ENCODE measurements at regions not wholly inside any gene's neighbourhood (a gene's known extent, or its start where the extent isn't known, plus 50 kb on each side); places are given as distances from the start of the nearest gene placed in this dataset.

DNA sequence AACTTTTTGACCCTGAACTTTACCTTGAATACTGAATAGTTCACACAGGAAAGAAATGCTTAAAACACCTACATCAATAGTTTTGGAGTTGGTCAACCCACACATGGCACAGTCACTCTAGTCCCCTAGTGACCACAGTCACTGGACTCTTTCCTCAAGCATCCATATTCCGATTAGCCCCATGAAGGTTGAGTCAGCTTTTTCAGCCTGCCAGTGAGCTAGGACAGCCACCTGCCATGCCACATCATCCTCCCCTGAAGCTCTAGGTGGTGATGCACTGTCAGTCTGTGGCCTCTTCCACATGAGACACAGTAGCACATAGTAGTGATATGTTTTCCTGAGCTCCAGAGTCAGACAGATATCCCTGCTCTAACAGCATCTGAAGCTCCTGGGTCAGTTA is 537.2 kb downstream of the XPNPEP1 start:
- TF ChIP-seq YY1 (IDR thresholded peaks at IDR 0.05): no peak
- no peak for TF ChIP-seq TAF1 (conservative IDR thresholded peaks at IDR 0.05)
- no peak for TF ChIP-seq FOXA2 (IDR thresholded peaks at IDR 0.05)
- no peak for TF ChIP-seq RXRA (IDR thresholded peaks at IDR 0.05)
- no peak for TF ChIP-seq EGR1 (IDR thresholded peaks at IDR 0.05; ENCODE audit: low read depth in 2 of 2)
- TF ChIP-seq, protein P1, sequence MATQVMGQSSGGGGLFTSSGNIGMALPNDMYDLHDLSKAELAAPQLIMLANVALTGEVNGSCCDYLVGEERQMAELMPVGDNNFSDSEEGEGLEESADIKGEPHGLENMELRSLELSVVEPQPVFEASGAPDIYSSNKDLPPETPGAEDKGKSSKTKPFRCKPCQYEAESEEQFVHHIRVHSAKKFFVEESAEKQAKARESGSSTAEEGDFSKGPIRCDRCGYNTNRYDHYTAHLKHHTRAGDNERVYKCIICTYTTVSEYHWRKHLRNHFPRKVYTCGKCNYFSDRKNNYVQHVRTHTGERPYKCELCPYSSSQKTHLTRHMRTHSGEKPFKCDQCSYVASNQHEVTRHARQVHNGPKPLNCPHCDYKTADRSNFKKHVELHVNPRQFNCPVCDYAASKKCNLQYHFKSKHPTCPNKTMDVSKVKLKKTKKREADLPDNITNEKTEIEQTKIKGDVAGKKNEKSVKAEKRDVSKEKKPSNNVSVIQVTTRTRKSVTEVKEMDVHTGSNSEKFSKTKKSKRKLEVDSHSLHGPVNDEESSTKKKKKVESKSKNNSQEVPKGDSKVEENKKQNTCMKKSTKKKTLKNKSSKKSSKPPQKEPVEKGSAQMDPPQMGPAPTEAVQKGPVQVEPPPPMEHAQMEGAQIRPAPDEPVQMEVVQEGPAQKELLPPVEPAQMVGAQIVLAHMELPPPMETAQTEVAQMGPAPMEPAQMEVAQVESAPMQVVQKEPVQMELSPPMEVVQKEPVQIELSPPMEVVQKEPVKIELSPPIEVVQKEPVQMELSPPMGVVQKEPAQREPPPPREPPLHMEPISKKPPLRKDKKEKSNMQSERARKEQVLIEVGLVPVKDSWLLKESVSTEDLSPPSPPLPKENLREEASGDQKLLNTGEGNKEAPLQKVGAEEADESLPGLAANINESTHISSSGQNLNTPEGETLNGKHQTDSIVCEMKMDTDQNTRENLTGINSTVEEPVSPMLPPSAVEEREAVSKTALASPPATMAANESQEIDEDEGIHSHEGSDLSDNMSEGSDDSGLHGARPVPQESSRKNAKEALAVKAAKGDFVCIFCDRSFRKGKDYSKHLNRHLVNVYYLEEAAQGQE (IDR thresholded peaks at IDR 0.05): no peak
- no peak for TF ChIP-seq SP1 (IDR thresholded peaks at IDR 0.05)
- no peak for TF ChIP-seq HNF4G (IDR thresholded peaks at IDR 0.05)
- TF ChIP-seq, protein P2, sequence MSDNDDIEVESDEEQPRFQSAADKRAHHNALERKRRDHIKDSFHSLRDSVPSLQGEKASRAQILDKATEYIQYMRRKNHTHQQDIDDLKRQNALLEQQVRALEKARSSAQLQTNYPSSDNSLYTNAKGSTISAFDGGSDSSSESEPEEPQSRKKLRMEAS (IDR thresholded peaks at IDR 0.05): no peak
- no peak for TF ChIP-seq JUND (IDR thresholded peaks at IDR 0.05)
- TF ChIP-seq RAD21 (IDR thresholded peaks at IDR 0.05): no peak
- H3K4me1 ChIP-seq (ENCODE audit: control insufficient read depth in 4 of 4, insufficient read depth in 4 of 4, low read length in 3 of 4): no peaks in the 10 kb centered on the region
- H3K27ac ChIP-seq (ENCODE audit: low read depth in 1 of 2, low read length in 2 of 2): no peak overlapping the region
- WGBS: 85% methylated on average over 1 of the region's 1 CpG
- H3K4me3 ChIP-seq (ENCODE audit: low read depth in 1 of 3, low read length in 3 of 3): no peak overlapping the region
- H3K9ac ChIP-seq (ENCODE audit: low read depth in 1 of 2, low read length in 2 of 2): no peak overlapping the region
- H3K9me3 ChIP-seq (ENCODE audit: control insufficient read depth in 4 of 4, low read length in 3 of 4): no peaks in the 10 kb centered on the region
- H3K27me3 ChIP-seq (ENCODE audit: control insufficient read depth in 4 of 4, insufficient read depth in 4 of 4, low read length in 3 of 4): no peaks in the 10 kb centered on the region
- DNase-seq (ENCODE audit: low spot score): no peak
- no peaks in the 10 kb centered on the region for H3K36me3 ChIP-seq (ENCODE audit: control insufficient read depth in 4 of 4, insufficient read depth in 3 of 4, low read depth in 1 of 4, low read length in 3 of 4)

DNA sequence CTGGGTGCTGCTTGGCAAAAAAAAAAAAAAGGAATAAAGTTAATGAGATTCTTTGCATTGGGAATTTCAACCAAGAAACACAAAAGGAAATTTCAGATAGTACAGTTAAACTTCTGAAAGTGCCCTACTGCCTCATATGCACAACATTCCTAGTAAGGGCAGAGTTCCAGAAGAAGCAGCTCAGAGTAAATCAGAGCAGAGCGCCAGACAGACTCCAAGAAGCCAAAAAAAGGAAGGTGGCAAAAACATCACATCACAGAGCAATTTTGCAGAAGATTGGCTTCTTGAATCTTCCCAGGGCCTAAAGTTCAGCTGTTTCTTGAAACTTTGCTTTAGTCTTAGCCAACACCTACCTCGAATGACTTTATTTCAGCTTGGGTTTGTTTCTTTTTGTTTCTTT is 544.1 kb downstream of the XPNPEP1 start:
- Histone ChIP-seq H3K4me3 (ENCODE audit: low read depth in 1 of 3, low read length in 3 of 3) (no peak overlapping the region), H3K9me3 (ENCODE audit: control insufficient read depth in 4 of 4, low read length in 3 of 4) (no peaks in the 10 kb centered on the region), H3K36me3 (ENCODE audit: control insufficient read depth in 4 of 4, insufficient read depth in 3 of 4, low read depth in 1 of 4, low read length in 3 of 4) (no peaks in the 10 kb centered on the region), H3K9ac (ENCODE audit: low read depth in 1 of 2, low read length in 2 of 2) (no peak overlapping the region), H3K4me1 (ENCODE audit: control insufficient read depth in 4 of 4, insufficient read depth in 4 of 4, low read length in 3 of 4) (no peaks in the 10 kb centered on the region), H3K27ac (ENCODE audit: low read depth in 1 of 2, low read length in 2 of 2) (no peak overlapping the region), H3K27me3 (ENCODE audit: control insufficient read depth in 4 of 4, insufficient read depth in 4 of 4, low read length in 3 of 4) (no peaks in the 10 kb centered on the region)
- no peak for DNase-seq (ENCODE audit: low spot score)
- WGBS: 79% methylated on average over 2 of the region's 2 CpGs
- TF ChIP-seq, protein P3, sequence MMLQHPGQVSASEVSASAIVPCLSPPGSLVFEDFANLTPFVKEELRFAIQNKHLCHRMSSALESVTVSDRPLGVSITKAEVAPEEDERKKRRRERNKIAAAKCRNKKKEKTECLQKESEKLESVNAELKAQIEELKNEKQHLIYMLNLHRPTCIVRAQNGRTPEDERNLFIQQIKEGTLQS (IDR thresholded peaks at IDR 0.05): no peak

DNA sequence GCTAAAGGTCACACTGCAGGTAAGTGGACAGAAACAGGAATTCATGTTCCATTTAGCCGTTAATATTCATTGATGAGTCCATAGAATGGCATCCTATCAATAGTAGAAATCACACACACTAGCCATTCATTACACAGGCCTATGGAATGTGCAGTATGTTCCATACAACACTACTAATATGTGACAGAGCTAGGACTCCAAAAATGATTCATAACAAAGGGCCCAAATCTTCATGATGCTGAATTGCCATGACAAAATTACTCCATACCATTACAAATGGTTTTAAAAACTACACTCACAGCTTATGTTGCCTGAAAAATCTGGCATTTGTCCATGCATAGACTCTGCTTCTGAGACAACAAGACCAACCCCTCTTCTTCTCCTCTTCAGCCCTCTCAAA is 549.1 kb downstream of the XPNPEP1 start:
- 80% methylated on average over 1 of the region's 1 CpG for WGBS
- DNase-seq (ENCODE audit: low spot score): no peak

More for the DNA sequence above, 549.1 kb downstream of the XPNPEP1 start:
- Histone ChIP-seq H3K4me3 (ENCODE audit: low read depth in 1 of 3, low read length in 3 of 3) (no peak overlapping the region), H3K9me3 (ENCODE audit: control insufficient read depth in 4 of 4, low read length in 3 of 4) (no peaks in the 10 kb centered on the region), H3K27ac (ENCODE audit: low read depth in 1 of 2, low read length in 2 of 2) (no peak overlapping the region), H3K9ac (ENCODE audit: low read depth in 1 of 2, low read length in 2 of 2) (no peak overlapping the region), H3K4me1 (ENCODE audit: control insufficient read depth in 4 of 4, insufficient read depth in 4 of 4, low read length in 3 of 4) (no peaks in the 10 kb centered on the region), H3K27me3 (ENCODE audit: control insufficient read depth in 4 of 4, insufficient read depth in 4 of 4, low read length in 3 of 4) (no peaks in the 10 kb centered on the region), H3K36me3 (ENCODE audit: control insufficient read depth in 4 of 4, insufficient read depth in 3 of 4, low read depth in 1 of 4, low read length in 3 of 4) (no peaks in the 10 kb centered on the region)
- TF ChIP-seq, protein P1 (IDR thresholded peaks at IDR 0.05): no peak
- TF ChIP-seq HNF4A (conservative IDR thresholded peaks at IDR 0.05) (no peak), FOXA1 (IDR thresholded peaks at IDR 0.05) (no peak), TAF1 (conservative IDR thresholded peaks at IDR 0.05) (no peak)

All from liver (tissue), 7 donors.